NT2/D1 (cell line): ENCODE measurements at regions not wholly inside any gene's neighbourhood (a gene's known extent, or its start where the extent isn't known, plus 50 kb on each side); places are given as distances from the start of the nearest gene placed in this dataset.

ENCODE experiments used
- DNase-seq: peaks from one replicate; pipeline ENCODE4 v3.0.0-alpha.2; 2011; ENCODE audit warnings: low read depth, low spot score
- H3K27me3 ChIP-seq: 2 replicates; pipeline ENCODE4 v1.6.0; 2011; ENCODE audit warnings: mild to moderate bottlenecking; ENCODE audit not compliant: insufficient read length, insufficient read depth
- H3K36me3 ChIP-seq: 2 replicates; pipeline ENCODE4 v1.6.1; 2011; ENCODE audit warnings: mild to moderate bottlenecking, low read length, mixed read lengths; ENCODE audit not compliant: insufficient read depth, insufficient read length
- H3K4me1 ChIP-seq: 2 replicates; pipeline ENCODE4 v1.5.1; 2011; ENCODE audit not compliant: insufficient read depth, insufficient read length
- H3K4me3 ChIP-seq: 2 replicates; pipeline ENCODE4 v1.5.1; 2011; ENCODE audit warnings: low read depth; ENCODE audit not compliant: insufficient read length
- H3K9ac ChIP-seq: 2 replicates; pipeline ENCODE4 v1.6.0; 2011; ENCODE audit warnings: low read depth; ENCODE audit not compliant: insufficient read length
- H3K9me3 ChIP-seq: 2 replicates; pipeline ENCODE4 v1.5.1; 2011; ENCODE audit warnings: mild to moderate bottlenecking, low read length; ENCODE audit not compliant: insufficient read depth
- SUZ12 ChIP-seq: IDR thresholded peaks from 2 replicates; pipeline ENCODE4 v1.6.1; 2011; ENCODE audit not compliant: insufficient read length, insufficient read depth; ENCODE audit errors: extremely low read depth
- YY1 ChIP-seq: IDR thresholded peaks from 2 replicates; pipeline ENCODE4 v1.6.1; 2011; ENCODE audit not compliant: insufficient read length, insufficient read depth
- ZNF274 ChIP-seq: IDR thresholded peaks from 2 replicates; pipeline ENCODE4 v1.6.1; 2011; ENCODE audit warnings: mild to moderate bottlenecking, low read depth, low read length

DNA sequence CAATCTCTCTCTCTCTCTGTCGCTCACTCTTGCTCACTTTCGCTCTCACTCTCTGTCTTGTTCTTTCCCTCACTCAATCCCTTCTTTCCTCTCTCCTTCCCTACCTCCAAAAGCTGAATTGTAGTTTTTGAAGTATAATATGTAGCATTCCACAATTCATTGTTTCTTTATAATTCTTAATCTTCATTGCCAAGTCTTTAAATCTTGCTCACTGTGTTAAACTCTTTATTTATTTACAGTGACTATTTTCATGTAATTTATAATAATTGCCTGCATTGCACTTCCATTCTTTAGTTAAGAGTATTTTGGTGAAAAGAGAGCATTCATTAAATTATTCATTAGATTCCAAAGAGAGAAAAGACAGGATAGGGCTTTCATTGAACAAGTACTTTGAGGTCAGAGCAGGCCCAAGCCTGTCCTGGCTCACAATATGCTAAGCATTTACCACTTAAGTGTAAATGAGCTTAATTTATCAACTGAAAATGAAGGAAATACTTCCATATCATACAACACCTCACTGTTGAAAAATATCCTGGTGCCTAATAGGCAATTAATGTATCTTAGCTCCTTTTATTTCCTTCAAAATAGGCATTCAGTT is 257.4 kb upstream of the SLITRK1 start:
- no peaks in the 10 kb centered on the region for H3K4me1 ChIP-seq
- H3K4me3 ChIP-seq = no peak overlapping the region
- H3K27me3 ChIP-seq = no peaks in the 10 kb centered on the region
- H3K9me3 ChIP-seq = no peaks in the 10 kb centered on the region
- no peaks in the 10 kb centered on the region for H3K36me3 ChIP-seq
- DNase-seq = peak; percentile 8
- TF ChIP-seq ZNF274 = no peak
- no peak for TF ChIP-seq SUZ12
- no peak for TF ChIP-seq YY1
- H3K9ac ChIP-seq = no peak overlapping the region

DNA sequence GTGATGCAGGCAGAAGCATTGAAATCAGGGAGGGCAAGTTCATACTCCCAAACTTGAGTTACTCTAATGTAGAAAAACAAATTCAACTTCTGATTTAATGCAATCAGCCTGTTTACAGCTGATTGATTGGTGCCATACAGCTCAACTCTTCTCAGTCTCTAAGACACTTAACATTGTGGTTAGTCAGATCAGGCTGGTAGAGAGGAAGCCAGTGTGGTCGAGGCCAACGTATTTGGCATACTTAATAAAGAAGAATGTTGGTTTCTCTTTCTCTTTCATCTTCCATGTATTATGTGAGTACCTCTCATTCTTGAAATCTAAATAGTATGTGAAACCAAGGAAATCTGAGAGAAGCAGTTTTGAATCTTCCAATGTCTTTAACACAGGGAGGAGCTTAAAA is 255.0 kb upstream of the SLITRK1 start:
- TF ChIP-seq ZNF274 (no peak), YY1 (no peak), SUZ12 (no peak)
- H3K4me1 ChIP-seq = no peaks in the 10 kb centered on the region
- H3K4me3 ChIP-seq = no peak overlapping the region
- H3K9ac ChIP-seq = no peak overlapping the region
- no peaks in the 10 kb centered on the region for H3K36me3 ChIP-seq
- no peaks in the 10 kb centered on the region for H3K27me3 ChIP-seq
- no peaks in the 10 kb centered on the region for H3K9me3 ChIP-seq
- DNase-seq = no peak

DNA sequence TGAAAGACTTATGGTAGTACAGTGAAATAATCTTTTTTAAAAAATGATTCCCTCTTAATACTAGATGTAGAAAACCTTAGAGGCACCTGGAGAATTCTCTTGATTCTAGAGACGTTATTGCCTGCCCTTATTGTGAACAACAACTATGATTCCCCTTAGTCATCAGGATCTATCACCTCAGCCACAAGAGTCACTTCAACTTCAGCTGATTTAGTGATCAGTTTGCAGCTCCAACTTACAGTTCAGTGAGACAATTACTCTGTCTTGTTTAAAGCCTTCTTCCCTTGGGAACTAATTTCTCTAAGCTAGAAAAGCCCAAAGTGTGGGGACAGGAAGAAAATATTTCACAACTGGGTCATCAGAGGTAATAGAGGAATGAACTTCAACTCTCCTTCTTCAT is 254.3 kb upstream of the SLITRK1 start:
- TF ChIP-seq SUZ12 = no peak
- no peak for TF ChIP-seq ZNF274
- no peak for TF ChIP-seq YY1
- Histone ChIP-seq H3K4me1 (no peaks in the 10 kb centered on the region), H3K4me3 (no peak overlapping the region), H3K27me3 (no peaks in the 10 kb centered on the region), H3K36me3 (no peaks in the 10 kb centered on the region), H3K9me3 (no peaks in the 10 kb centered on the region), H3K9ac (no peak overlapping the region)
- DNase-seq = no peak

DNA sequence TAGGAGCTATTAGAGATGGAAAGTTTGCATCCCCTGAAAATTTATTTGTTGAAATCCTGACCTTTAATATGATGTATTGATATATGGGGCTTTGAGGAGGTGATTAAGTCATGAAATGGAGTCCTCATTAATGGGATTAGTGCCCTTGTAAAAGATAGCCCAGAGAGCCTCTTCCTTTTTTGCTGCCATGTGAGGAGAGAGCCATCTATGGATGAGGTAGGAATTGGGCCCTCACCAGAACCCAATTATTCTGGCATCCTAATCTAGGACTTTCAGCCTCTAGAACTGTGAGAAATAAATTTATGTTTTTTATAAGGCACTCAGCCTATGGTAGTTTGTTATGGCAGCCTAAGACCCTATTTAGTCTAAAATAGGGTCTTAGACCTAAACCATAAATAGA is 250.2 kb upstream of the SLITRK1 start:
- H3K9me3 ChIP-seq = no peaks in the 10 kb centered on the region
- H3K27me3 ChIP-seq = no peaks in the 10 kb centered on the region
- no peaks in the 10 kb centered on the region for H3K36me3 ChIP-seq
- no peak overlapping the region for H3K4me3 ChIP-seq
- no peaks in the 10 kb centered on the region for H3K4me1 ChIP-seq
- DNase-seq = no peak
- H3K9ac ChIP-seq = no peak overlapping the region
- TF ChIP-seq ZNF274 = no peak
- TF ChIP-seq YY1 = no peak
- TF ChIP-seq SUZ12 = no peak

- TF ChIP-seq YY1 (no peak), ZNF274 (no peak), SUZ12 (no peak)
- Histone ChIP-seq H3K27me3 (no peaks in the 10 kb centered on the region), H3K4me1 (no peaks in the 10 kb centered on the region), H3K36me3 (no peaks in the 10 kb centered on the region), H3K4me3 (no peak overlapping the region), H3K9ac (no peak overlapping the region), H3K9me3 (no peaks in the 10 kb centered on the region)
- DNase-seq = no peak
These were observed 249.0 kb upstream of the SLITRK1 start for GRCh38 chr13:84131249-84131648.

DNA sequence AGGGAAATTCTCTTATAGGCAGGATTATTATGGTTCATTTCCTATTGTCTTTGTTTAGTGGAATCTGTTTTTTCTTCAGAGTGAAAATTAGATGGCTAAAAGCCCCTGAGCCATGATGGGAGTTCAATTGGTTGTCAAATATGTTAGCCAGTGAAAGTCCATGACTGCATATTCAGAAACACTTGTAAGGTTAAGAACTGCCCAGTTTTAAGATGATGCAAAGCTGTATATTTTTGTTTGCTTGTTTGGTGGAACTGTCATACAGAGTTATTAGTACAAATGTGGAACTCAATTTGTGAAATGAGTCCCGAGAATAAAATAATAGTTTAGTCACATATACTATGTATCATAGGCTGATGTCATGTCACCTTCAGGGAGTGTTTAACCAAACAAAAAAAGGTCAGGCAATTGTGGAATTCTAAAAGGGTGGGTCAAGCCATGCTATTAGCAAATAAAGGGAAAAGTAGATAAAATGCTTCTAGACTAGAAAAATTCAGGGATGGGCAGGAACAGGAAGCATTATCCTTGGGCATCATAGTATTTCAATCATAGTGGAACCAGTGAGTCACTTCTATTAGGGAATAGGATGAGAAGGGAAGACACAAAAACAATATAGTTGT is 248.3 kb upstream of the SLITRK1 start:
- H3K36me3 ChIP-seq = no peaks in the 10 kb centered on the region
- no peaks in the 10 kb centered on the region for H3K9me3 ChIP-seq
- TF ChIP-seq YY1 (no peak), ZNF274 (no peak), SUZ12 (no peak)
- H3K4me1 ChIP-seq = no peaks in the 10 kb centered on the region
- H3K27me3 ChIP-seq = no peaks in the 10 kb centered on the region
- DNase-seq = no peak
- H3K4me3 ChIP-seq = no peak overlapping the region
- H3K9ac ChIP-seq = no peak overlapping the region

- Histone ChIP-seq H3K36me3 (no peaks in the 10 kb centered on the region), H3K9ac (no peak overlapping the region), H3K9me3 (no peaks in the 10 kb centered on the region), H3K4me1 (no peaks in the 10 kb centered on the region), H3K4me3 (no peak overlapping the region), H3K27me3 (no peaks in the 10 kb centered on the region)
- TF ChIP-seq ZNF274 (no peak), YY1 (no peak), SUZ12 (no peak)
- no peak for DNase-seq
These were observed 247.7 kb upstream of the SLITRK1 start for GRCh38 chr13:84129966-84130365.
